ENCODE measurements at regions not wholly inside any gene's neighbourhood (a gene's known extent, or its start where the extent isn't known, plus 50 kb on each side); places are given as distances from the start of the nearest gene placed in this dataset.

DNA sequence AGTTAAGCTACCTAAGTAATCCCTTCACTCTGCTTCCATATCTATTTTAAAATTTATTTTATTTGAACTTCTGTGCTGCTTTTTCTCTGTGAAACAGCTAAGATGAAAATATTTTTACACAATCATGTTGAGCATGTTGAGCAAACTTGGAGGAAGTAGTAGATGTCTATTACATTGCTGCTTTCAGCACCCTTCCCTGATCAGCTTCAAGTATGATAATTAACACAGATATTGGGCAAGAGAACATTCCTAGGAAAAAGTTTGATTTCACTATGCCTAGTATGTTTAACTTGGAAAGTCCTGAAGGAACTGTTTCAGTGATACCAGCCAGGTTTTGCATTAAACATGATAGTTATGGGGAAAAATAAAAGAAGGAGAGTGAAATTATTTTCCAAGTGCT is 283.6 kb downstream of the ELAVL2 start:
- TF ChIP-seq, protein P1, sequence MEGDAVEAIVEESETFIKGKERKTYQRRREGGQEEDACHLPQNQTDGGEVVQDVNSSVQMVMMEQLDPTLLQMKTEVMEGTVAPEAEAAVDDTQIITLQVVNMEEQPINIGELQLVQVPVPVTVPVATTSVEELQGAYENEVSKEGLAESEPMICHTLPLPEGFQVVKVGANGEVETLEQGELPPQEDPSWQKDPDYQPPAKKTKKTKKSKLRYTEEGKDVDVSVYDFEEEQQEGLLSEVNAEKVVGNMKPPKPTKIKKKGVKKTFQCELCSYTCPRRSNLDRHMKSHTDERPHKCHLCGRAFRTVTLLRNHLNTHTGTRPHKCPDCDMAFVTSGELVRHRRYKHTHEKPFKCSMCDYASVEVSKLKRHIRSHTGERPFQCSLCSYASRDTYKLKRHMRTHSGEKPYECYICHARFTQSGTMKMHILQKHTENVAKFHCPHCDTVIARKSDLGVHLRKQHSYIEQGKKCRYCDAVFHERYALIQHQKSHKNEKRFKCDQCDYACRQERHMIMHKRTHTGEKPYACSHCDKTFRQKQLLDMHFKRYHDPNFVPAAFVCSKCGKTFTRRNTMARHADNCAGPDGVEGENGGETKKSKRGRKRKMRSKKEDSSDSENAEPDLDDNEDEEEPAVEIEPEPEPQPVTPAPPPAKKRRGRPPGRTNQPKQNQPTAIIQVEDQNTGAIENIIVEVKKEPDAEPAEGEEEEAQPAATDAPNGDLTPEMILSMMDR (IDR thresholded peaks at IDR 0.05; ENCODE audit: insufficient read depth, low read length): no peak

DNA sequence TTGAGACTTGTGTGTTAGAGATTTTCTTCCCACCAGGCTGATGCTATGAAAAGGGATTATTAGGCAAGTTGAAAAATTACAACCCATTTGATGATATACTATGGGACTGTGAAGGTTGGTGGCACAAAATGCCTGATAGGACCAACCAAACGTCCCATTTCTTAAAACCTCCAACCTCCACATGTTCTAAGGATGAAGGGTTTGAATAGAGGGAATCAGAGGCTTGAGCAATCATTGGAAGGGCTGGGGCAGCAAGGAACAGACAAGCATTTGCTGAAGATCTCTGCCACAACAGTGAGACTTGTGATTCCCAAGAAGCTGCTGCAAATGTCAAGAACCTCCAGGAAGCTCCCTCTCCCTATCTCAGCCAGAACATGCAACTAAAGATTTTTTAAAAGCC is 283.1 kb downstream of the ELAVL2 start:
- no peak for DNase-seq (ENCODE audit: low read depth)
- TF ChIP-seq, protein P1 (IDR thresholded peaks at IDR 0.05; ENCODE audit: insufficient read depth, low read length): no peak
- H3K4me3 ChIP-seq (ENCODE audit: low read depth, low read length): no peak overlapping the region

More for the DNA sequence above, 283.6 kb downstream of the ELAVL2 start:
- H3K4me3 ChIP-seq (ENCODE audit: low read depth, low read length): no peak overlapping the region
- DNase-seq (ENCODE audit: low read depth): no peak

DNA sequence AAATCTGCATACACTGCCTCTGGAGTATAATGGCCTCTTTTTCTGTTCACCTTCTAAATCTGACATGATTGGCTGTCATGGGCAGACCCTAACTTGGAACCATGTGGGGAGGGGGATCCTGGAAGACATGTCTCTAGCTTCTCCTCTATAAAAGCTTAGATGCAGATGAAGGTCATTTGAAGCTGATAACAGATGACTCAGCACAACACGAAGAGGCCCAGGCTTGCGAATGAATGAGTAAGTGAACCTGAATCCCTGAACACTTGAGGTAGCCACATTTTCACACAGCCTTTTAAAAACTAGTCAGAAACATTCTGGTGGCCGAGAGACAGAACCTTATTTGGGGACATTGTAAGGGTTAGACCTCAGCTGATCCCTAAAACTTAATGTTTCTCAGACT is 282.6 kb downstream of the ELAVL2 start:
- DNase-seq (ENCODE audit: low read depth): no peak
- no peak overlapping the region for H3K4me3 ChIP-seq (ENCODE audit: low read depth, low read length)
- TF ChIP-seq, protein P1 (IDR thresholded peaks at IDR 0.05; ENCODE audit: insufficient read depth, low read length): no peak

DNA sequence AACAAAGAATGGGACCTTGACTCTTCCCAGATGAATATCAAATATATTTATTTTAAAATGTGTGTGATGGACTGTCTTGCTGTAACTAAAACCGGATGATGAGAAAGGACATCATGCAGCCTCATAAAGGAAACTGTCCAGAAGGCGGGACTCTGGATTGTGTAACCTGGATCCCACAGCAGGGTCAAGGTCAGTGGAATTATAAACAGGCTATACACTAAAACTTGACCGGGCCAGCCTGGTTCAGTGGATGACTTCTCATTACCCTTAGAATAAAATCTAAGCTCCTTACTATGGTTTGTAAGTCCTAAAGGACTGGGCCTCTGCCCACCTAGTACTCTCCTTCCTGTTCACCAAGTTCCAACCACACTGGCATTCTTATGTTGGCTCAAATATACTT is 280.3 kb downstream of the ELAVL2 start:
- TF ChIP-seq, protein P1 (IDR thresholded peaks at IDR 0.05; ENCODE audit: insufficient read depth, low read length): no peak
- no peak for DNase-seq (ENCODE audit: low read depth)
- H3K4me3 ChIP-seq (ENCODE audit: low read depth, low read length): no peak overlapping the region

DNA sequence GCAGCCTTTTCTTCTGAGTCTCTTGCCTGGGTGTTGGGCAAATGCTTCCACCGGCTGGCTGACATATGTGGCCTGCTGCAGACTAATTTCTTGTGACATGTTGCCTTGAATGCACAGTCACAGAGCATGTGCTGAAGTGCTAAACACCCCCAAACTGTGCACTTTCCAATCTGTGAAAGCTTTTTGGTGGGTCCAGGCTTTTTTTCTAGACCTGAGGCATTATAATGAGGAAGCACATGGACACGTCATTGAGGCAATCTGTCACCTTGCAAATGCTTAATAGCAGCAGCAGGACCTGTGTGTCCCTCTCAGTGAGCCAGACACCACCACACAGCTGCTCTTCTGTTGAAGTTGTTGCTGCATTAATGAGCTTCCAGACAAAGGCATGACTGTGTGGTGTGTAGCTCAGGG is 274.7 kb downstream of the ELAVL2 start:
- TF ChIP-seq, protein P1 (IDR thresholded peaks at IDR 0.05; ENCODE audit: insufficient read depth, low read length): no peak
- H3K4me3 ChIP-seq (ENCODE audit: low read depth, low read length): no peak overlapping the region
- DNase-seq (ENCODE audit: low read depth): no peak

DNA sequence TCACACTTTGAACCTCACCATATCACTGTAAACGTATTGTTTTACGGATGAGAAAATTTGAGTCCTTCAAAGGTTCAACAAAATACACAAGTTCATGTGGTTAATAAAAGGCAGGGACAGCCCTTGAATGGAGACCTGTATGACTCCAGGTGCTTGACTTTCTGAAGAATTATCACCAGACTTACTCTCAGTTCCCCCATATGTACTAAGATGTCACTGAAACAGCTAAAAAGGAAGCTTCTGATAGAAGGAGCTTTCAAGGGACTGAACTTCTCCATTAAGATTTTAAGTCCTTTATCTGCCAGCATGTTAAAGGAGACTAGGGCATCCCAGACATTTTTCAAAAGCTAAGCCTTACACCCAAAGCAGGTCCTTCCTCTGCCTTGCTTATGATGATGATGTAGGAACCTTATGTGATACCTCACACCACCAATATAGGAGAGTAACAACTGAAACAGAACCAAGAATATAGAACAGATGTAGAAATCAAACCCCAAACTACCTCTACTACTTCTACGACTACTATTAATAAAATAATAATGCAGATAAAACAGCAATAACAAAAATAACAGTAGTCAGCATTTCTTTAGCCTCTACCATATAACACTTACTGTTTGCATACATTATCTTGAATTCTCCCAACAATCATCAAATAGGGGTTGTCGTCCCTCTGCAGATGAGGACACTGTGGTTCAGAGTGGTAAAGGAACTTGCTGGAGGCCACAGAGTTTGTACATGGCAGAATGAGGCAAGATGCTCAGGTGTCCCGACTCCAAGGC is 273.9 kb downstream of the ELAVL2 start:
- DNase-seq (ENCODE audit: low read depth): no peak
- TF ChIP-seq, protein P1 (IDR thresholded peaks at IDR 0.05; ENCODE audit: insufficient read depth, low read length): no peak
- no peak overlapping the region for H3K4me3 ChIP-seq (ENCODE audit: low read depth, low read length)

Measured in fibroblast of the aortic adventitia (primary cell).